ENCODE measurements at regions not wholly inside any gene's neighbourhood (a gene's known extent, or its start where the extent isn't known, plus 50 kb on each side); places are given as distances from the start of the nearest gene placed in this dataset.

DNA sequence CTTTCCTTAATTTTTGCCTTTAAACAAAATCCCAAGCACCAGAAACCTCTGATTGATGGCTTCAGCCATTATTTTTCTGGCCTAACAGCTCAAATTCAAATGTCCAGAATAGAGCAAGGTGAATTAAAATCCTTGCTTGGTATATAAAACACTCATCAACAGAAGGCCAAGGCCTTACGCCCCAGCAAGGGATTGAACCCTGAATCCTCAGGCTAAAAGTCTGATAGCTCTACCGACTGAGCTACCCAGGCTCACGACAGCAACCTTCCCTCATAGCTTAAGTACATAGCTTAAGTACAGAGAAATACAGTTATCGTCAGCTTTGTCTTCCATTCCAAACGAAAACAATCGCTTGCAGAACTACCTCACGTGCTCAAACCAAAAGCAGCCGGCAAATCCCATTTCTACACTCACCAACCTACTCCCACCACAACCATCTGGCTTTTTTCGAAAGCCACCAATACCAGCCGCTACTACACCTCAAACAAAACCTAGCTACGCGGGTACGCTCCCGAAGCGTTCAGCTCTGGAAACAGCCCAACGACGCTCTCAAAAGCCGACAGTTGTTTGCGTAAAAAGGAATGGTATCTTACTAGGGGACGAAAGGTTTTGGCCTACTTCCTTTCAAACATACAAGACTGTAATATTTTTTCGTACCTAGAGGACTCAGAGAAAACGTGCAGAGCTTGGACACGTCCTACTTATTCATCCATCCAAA, 167.5 kb downstream of the GPX5 start:
- Mint-ChIP-seq H3K36me3 (ENCODE audit: low read depth) (no peaks in the 10 kb centered on the region), H3K27me3 (peaks cover 97% of the 10 kb centered on the region), H3K4me3 (no peak overlapping the region), H3K9me3 (no peaks in the 10 kb centered on the region), H3K4me1 (ENCODE audit: low read depth) (peaks cover 15% of the 10 kb centered on the region), H3K27ac (no peak overlapping the region)
- DNase-seq: no peak

DNA sequence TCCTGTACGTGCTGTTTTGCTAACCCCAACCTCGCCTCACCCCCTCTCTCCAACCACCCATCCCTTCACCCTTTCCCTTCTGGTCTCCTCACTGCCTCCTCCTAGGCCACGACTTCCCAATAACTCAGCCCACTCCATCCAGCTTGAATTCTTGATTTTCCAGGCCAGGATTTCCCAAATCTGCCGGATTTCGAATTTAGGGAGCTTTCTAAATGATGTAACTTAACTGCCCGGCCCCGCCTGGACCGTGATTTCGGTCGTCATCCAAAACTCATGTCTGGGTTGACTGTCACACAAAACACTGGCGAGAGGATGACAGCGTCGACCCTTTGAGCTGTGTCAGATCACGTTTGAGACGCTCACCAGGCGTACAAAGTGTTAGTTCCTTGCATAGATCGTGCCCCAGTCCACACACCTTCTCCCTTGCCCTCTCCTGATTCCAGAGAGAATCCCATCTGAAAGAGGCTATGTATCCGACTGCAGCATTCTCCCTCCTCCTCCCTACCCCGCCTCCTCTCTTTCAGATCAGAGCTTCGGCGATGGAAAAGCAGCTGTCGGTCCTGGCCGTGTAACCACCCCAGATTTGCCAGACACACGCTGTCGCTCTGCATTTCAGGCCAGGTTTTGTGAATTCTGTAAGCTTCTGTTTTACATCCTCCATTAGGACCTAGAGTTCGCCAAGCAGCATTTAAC, 168.2 kb downstream of the GPX5 start:
- Mint-ChIP-seq H3K9me3 (no peaks in the 10 kb centered on the region), H3K36me3 (ENCODE audit: low read depth) (no peaks in the 10 kb centered on the region), H3K27me3 (peaks cover 99% of the 10 kb centered on the region), H3K27ac (no peak overlapping the region), H3K4me3 (no peak overlapping the region), H3K4me1 (ENCODE audit: low read depth) (peaks cover 15% of the 10 kb centered on the region)
- no peak for DNase-seq

DNA sequence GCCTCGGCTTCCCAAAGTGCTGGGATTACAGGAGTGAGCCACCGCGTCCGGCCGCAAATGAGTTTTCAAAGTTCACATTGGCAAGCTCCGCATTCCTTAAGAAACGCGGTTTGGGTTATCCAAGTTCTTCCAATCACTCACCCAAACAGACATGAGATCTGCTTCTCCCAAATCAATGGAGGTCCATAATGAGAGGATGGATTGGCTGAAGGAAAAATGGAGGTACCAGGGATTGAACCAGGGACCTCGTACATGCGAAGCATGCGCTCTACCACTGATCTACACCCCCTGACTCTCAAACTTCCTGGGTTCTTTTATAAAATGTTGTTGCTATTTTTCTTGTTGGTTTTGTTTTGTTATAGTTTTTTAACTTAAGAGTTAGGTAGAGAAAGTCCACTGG, 170.0 kb downstream of the GPX5 start:
- DNase-seq: no peak
- peak overlapping the region; percentile 59 for H3K27ac Mint-ChIP-seq
- peaks cover 94% of the 10 kb centered on the region for H3K27me3 Mint-ChIP-seq
- H3K9me3 Mint-ChIP-seq: no peaks in the 10 kb centered on the region
- no peaks in the 10 kb centered on the region for H3K36me3 Mint-ChIP-seq (ENCODE audit: low read depth)
- H3K4me3 Mint-ChIP-seq: no peak overlapping the region
- H3K4me1 Mint-ChIP-seq (ENCODE audit: low read depth): peaks cover 15% of the 10 kb centered on the region

DNA sequence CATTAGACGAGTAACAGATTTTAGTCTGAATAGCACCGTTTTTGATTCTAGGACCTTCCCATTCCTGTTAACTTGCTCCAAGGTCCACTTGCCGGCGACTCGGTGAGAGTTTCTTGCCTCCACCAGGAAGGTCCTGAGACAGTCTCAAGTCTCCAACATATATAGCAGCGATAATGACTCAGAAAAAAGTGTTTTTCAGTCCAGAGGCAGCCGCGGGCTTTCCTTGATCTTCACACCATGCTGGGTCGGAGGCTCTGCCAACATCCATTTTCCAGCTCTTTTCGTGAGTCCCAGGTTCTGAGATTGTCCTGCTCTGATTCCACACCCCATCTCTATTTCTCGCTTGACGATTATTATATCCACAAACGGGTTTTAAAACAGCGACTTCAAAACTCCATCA, 170.5 kb downstream of the GPX5 start:
- H3K27ac Mint-ChIP-seq: no peak overlapping the region
- peaks cover 94% of the 10 kb centered on the region for H3K27me3 Mint-ChIP-seq
- no peaks in the 10 kb centered on the region for H3K9me3 Mint-ChIP-seq
- no peak for DNase-seq
- H3K4me1 Mint-ChIP-seq (ENCODE audit: low read depth): peaks cover 15% of the 10 kb centered on the region
- H3K4me3 Mint-ChIP-seq: peak overlapping the region; percentile 30
- H3K36me3 Mint-ChIP-seq (ENCODE audit: low read depth): no peaks in the 10 kb centered on the region

DNA sequence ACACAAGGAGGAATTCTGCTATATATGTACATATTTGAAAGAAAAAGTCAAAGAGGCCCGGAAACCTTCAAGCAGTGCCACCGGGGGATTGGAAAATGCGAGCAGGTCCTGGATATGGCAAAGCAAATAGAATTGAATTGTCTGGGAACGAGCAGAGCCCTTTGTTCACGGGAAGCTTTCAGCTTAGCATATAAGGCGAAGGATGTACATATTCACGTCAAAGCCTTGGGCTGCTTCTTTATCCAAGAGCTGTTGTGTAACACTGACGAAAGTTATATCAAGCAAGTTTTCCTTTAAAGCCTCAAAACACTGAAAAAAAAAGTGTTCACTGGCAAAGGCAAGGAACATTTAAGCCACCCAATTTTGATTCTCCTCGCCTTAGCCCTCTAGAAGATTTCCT, 171.0 kb downstream of the GPX5 start:
- no peak for DNase-seq
- H3K9me3 Mint-ChIP-seq: no peaks in the 10 kb centered on the region
- peaks cover 15% of the 10 kb centered on the region for H3K4me1 Mint-ChIP-seq (ENCODE audit: low read depth)
- peaks cover 93% of the 10 kb centered on the region for H3K27me3 Mint-ChIP-seq
- no peak overlapping the region for H3K4me3 Mint-ChIP-seq
- H3K27ac Mint-ChIP-seq: no peak overlapping the region
- H3K36me3 Mint-ChIP-seq (ENCODE audit: low read depth): no peaks in the 10 kb centered on the region

DNA sequence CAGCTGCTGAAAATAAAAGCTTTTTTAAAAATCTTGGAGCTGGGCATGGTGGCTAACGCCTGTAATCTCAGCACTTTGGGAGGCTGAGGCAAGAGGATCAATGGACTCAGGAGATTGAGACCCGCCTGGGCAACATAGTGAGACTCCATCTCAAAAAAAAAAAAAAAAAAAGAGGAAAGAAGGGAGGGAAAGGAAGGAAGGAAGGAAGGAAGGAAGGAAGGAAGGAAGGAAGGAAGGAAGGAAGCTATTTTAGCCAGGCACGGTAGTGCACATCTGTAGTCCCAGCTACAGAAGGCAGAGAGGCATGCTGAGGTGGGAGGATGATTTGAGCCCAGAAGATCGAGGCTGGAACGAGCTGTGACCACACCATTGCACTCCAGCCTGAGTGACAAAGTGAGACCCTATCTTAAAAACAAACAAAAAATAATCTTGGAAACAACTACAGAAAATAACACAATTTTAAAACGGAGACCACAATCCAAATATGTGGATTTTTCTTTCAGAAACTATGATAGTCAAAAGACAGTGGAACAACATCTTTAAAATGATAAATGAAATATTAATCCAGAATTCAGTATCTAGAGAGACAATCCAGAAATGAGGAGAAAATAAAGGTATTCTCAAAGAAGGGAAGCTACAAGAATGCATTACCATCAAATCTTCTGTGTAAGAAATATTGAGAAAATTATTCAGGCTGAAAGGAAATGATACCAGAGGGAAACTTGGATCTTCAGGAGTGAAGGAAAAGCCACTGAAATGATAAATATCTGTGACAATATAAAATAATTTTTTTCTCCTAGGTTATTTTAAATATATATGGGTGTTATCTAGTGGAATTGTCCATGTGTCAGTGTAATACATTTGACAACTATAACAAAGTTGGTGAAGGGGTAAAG, 182.0 kb downstream of the GPX5 start:
- Mint-ChIP-seq H3K27ac (no peak overlapping the region), H3K4me3 (no peak overlapping the region), H3K27me3 (peaks cover 91% of the 10 kb centered on the region)

DNA sequence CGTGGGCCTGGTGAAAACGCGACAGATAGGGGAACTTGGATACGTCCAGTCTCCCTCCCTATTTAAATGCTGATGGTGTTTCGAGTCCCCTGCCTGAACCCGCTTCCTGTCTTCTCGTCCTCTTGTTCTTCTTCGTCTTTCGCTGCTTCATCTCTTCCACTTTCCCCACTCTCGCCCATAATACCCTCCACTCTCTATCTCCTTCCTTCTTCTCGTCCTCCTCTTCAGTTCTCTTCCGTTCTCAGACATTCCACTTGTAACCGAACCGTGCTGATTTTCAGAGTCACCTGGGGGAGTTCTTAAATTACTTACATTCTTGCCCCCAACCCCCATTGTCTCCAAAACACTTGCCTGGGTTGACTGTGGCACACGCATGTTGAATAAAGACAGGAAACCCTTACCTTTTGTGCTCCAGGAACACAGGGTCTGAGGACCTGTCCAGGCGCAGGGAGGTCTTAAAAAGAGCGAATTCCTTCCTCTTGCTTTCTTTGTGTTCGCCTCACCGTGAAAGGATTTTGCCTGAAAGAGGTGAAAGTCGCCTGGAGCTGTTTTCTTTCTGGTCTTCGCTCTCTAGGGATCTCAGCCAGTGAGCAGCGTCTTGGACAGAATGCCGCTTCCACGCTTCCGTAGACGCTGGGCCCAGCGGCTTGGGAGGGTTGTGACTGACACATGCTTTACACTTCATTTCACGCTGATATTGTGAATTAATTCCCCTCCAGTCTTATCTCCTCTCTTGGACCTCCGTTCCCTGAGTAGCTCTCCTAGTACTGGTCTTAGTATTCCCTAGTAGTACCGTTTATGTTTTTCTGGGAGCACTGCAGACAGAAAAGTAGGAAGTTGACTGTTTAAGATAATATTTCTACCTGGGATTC, 184.0 kb downstream of the GPX5 start:
- peaks cover 82% of the 10 kb centered on the region for H3K27me3 Mint-ChIP-seq
- H3K27ac Mint-ChIP-seq: no peak overlapping the region
- DNase-seq: no peak
- peaks cover 25% of the 10 kb centered on the region for H3K9me3 Mint-ChIP-seq
- H3K36me3 Mint-ChIP-seq (ENCODE audit: low read depth): peaks cover 4% of the 10 kb centered on the region
- peaks cover 9% of the 10 kb centered on the region for H3K4me1 Mint-ChIP-seq (ENCODE audit: low read depth)
- peak overlapping the region; percentile 61 for H3K4me3 Mint-ChIP-seq

More for the DNA sequence above, 182.0 kb downstream of the GPX5 start:
- peaks cover 9% of the 10 kb centered on the region for H3K4me1 Mint-ChIP-seq (ENCODE audit: low read depth)
- DNase-seq: no peak
- peaks cover 25% of the 10 kb centered on the region for H3K9me3 Mint-ChIP-seq
- peaks cover 4% of the 10 kb centered on the region for H3K36me3 Mint-ChIP-seq (ENCODE audit: low read depth)

DNA sequence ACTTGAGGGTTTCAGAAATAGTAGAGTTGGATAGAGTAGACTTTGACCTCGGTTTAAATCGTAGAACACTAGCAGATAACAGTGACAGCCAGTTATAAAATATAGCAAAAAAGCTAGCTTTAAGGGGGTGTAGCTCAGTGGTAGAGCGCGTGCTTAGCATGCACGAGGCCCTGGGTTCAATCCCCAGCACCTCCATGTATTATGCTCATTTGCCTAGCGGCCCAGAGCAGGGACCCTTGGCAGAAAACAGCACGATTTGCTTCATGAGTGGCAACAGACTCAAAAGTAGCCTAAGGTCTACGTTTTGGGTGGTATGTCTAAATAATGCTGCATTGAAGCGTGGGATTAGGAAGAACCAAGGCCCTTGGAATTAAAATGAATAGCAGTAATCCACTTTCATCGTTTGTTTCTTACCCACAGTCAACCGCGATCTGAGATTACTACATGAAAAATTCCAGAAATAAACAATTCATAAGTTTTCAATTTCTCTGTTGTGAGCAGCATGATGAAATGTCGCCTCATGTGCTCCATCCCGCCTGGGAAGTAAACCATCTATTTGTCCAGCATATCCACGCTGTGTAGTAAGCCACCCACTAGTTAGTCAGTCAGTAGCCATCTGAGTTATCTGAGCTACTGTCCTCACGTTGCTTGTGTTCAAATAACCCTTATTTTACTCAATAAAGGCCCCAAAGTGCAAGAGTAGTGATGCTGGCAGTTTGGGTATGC, 184.9 kb downstream of the GPX5 start:
- peaks cover 25% of the 10 kb centered on the region for H3K9me3 Mint-ChIP-seq
- no peak overlapping the region for H3K4me3 Mint-ChIP-seq
- DNase-seq: no peak
- peak overlapping the region; percentile 61 for H3K27ac Mint-ChIP-seq
- H3K4me1 Mint-ChIP-seq (ENCODE audit: low read depth): peaks cover 9% of the 10 kb centered on the region
- peaks cover 4% of the 10 kb centered on the region for H3K36me3 Mint-ChIP-seq (ENCODE audit: low read depth)
- H3K27me3 Mint-ChIP-seq: peaks cover 82% of the 10 kb centered on the region

DNA sequence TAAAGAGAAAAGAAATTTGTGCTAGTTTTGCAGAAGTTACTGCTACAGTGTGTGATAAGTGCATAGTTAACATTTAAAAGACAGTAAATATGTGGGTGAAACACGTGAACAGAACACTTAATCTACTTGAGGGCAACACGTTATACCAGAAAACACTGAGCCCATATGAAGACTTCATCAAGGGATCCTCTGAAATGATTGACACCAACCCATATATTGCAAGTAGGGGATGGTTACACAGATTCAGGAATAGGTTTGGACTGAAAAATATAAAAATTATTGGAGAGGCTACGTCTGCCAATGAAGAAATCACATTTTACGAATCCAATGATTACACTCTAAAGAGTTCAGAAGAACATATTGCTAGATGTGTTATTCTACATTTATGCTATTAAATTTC, 185.6 kb downstream of the GPX5 start:
- H3K9me3 Mint-ChIP-seq: peaks cover 23% of the 10 kb centered on the region
- H3K27me3 Mint-ChIP-seq: peaks cover 78% of the 10 kb centered on the region
- no peak overlapping the region for H3K4me3 Mint-ChIP-seq
- peaks cover 9% of the 10 kb centered on the region for H3K4me1 Mint-ChIP-seq (ENCODE audit: low read depth)
- DNase-seq: no peak
- no peak overlapping the region for H3K27ac Mint-ChIP-seq
- peaks cover 4% of the 10 kb centered on the region for H3K36me3 Mint-ChIP-seq (ENCODE audit: low read depth)

DNA sequence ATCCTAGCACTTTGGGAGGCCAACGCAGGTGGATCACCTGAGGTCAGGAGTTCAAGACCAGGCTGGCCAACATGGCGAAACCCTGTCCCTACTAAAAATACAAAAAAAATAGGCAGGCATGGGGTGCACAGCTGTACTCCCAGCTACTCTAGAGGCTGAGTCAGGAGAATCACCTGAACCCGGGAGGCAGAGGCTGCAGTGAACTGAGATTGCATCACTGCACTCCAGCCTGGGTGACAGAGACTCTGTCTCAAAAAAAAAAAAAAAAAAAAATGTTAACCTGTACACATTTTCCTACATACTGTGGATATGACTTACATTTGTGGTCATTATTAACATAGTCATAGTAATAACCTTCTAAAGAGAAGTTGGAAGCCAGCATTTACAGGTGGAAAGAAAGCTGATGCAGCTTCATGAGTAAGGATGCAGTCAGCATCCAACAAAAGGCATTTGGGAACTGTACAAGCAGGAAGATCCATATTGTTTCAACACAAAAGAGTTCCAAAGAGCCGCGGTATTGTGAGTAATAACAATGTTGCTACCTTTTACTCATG, 186.2 kb downstream of the GPX5 start:
- no peak for DNase-seq
- no peak overlapping the region for H3K27ac Mint-ChIP-seq
- H3K27me3 Mint-ChIP-seq: peaks cover 80% of the 10 kb centered on the region
- H3K36me3 Mint-ChIP-seq (ENCODE audit: low read depth): peaks cover 4% of the 10 kb centered on the region
- H3K4me1 Mint-ChIP-seq (ENCODE audit: low read depth): peaks cover 9% of the 10 kb centered on the region
- peaks cover 21% of the 10 kb centered on the region for H3K9me3 Mint-ChIP-seq
- H3K4me3 Mint-ChIP-seq: no peak overlapping the region

DNA sequence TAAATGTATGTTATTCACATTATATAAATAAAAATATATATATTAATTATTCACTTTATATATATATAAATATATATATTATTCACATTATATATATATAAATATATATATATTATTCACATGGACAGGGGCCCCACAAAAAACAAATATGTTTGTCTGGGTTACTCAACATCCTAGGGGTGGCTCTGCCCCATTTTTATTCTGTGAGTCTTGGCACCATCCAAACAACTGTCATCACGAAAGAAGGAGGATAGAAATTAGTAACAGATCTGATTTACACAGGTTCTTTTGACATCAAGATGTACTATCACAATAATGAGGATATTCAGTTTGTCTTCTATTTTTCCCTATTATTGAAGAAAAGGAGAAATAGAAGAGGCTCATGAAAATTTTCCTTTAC, 187.3 kb downstream of the GPX5 start:
- Mint-ChIP-seq H3K27ac (no peak overlapping the region), H3K4me1 (ENCODE audit: low read depth) (peaks cover 9% of the 10 kb centered on the region), H3K4me3 (no peak overlapping the region), H3K27me3 (peaks cover 78% of the 10 kb centered on the region), H3K9me3 (peaks cover 12% of the 10 kb centered on the region), H3K36me3 (ENCODE audit: low read depth) (peaks cover 4% of the 10 kb centered on the region)
- DNase-seq: no peak

DNA sequence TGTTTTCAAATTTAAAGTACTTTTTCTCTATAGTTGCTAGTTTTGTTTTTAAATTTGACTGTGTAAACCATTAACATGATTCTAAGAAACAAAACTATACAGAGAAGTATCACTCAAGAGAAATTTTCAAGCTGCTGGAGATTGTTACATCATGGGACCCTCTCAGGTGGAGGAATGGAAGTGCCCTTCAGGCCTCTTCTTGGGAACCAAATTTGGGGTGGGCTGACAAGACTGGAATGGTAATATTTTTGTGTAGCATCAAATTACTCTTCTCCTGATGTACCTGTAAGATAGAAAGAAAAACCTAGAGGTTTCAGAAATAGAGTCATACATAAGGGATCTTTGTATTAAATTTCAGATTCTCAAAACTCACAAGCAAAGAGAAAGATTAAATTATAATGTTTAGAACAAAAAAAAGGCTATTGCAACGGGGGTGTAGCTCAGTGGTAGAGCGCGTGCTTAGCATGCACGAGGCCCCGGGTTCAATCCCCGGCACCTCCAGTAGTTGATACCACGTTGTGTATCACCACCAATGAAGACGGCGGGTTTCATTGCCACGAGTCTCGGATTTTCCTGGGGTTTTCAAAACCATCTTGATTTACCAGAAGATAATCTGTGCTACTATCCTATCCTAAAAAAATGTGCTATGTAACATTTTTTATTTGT, 193.7 kb downstream of the GPX5 start:
- Mint-ChIP-seq H3K4me1 (ENCODE audit: low read depth) (no peaks in the 10 kb centered on the region), H3K36me3 (ENCODE audit: low read depth) (no peaks in the 10 kb centered on the region), H3K27me3 (peaks cover 81% of the 10 kb centered on the region), H3K9me3 (peaks cover 3% of the 10 kb centered on the region), H3K27ac (peak overlapping the region; percentile 40), H3K4me3 (no peak overlapping the region)
- peak; percentile 56 for DNase-seq

All from activated T-cell treated with anti-CD3 and anti-CD28 coated beads, Interleukin-2, amount 50 U/mL, for 24 hours (primary cell).